Mammary epithelial cell (primary cell): ENCODE measurements at regions not wholly inside any gene's neighbourhood (a gene's known extent, or its start where the extent isn't known, plus 50 kb on each side); places are given as distances from the start of the nearest gene placed in this dataset.

Experiments
- EZH2 ChIP-seq: IDR thresholded peaks from 2 replicates; pipeline ENCODE4 v1.6.1; 2012; ENCODE audit warnings: low read length, inconsistent platforms, borderline replicate concordance
- TF ChIP-seq, protein P1 (sequence below), 2 donors: IDR thresholded peaks in 1 of 2; conservative IDR thresholded peaks in 1 of 2; 2 replicates each; pipeline ENCODE4 v1.5.1; 2011 to 2012; ENCODE audit warnings: inconsistent platforms in 2 of 2, low read length in 2 of 2, mild to moderate bottlenecking in 2 of 2, control low read depth in 1 of 2, low read depth in 1 of 2; ENCODE audit not compliant: insufficient read depth in 1 of 2; ENCODE audit errors: extremely low read depth in 1 of 2

DNA sequence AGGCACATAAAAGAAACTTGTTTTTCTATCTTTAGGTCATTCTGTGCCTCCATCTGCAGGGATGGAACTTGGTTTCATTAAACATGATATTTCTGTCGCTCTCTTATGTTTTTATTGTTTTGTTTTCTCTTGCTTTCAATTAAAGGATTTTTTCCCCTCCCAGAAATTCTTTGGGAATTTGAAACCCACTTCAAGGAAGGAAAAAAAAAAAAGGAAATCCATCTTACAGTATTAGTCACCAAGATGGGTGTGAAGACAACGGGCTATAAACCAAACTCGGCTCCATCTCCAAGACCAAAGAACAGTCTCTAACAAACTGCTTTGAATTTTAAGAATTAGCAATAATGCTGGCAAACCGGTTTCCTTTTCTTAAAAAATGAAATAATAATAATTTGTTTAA is 244.1 kb downstream of the BCL11A start:
- TF ChIP-seq, protein P1, sequence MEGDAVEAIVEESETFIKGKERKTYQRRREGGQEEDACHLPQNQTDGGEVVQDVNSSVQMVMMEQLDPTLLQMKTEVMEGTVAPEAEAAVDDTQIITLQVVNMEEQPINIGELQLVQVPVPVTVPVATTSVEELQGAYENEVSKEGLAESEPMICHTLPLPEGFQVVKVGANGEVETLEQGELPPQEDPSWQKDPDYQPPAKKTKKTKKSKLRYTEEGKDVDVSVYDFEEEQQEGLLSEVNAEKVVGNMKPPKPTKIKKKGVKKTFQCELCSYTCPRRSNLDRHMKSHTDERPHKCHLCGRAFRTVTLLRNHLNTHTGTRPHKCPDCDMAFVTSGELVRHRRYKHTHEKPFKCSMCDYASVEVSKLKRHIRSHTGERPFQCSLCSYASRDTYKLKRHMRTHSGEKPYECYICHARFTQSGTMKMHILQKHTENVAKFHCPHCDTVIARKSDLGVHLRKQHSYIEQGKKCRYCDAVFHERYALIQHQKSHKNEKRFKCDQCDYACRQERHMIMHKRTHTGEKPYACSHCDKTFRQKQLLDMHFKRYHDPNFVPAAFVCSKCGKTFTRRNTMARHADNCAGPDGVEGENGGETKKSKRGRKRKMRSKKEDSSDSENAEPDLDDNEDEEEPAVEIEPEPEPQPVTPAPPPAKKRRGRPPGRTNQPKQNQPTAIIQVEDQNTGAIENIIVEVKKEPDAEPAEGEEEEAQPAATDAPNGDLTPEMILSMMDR (conservative IDR thresholded peaks at IDR 0.05 in 1 of 2, IDR thresholded peaks at IDR 0.05 in 1 of 2; ENCODE audit: extremely low read depth in 1 of 2, insufficient read depth in 1 of 2, low read depth in 1 of 2, low read length in 2 of 2): no peak
- TF ChIP-seq EZH2: no peak
